ENCODE measurements at regions not wholly inside any gene's neighbourhood (a gene's known extent, or its start where the extent isn't known, plus 50 kb on each side); places are given as distances from the start of the nearest gene placed in this dataset.
A peak's percentile ranks its signal among the peaks of the same experiment; 100 is the strongest.
"Not testable (repeated sequence)": the region's sequence is repeated elsewhere in the genome, so short reads cannot be mapped to it uniquely, and the experiment has no call there.

DNA sequence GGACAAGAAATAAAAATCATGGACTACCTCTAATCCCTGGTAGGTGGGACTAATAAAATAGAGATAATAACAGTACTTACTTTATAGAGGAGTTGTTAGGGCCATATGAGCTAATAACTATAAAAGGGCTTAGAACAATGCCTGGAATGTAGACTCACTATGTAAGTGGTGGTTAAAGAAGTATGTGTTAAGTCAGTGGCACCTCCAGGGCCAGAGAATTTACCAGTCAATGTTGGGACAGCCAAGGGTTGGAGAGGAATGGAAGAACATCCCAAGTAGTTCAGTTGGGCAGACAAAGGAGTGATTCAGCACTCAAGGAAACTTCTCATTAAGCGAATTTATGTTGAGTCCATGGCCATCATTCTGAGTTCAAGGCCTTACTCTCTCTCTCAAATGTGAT, 116.8 kb downstream of the OTOR start:
- DNase-seq = no peak

GRCh38 chr20:16865406-16865805, 117.2 kb downstream of the OTOR start:
- DNase-seq = no peak

GRCh38 chr20:16873124-16873523, 125.0 kb downstream of the OTOR start:
- DNase-seq = not testable (repeated sequence)

DNA sequence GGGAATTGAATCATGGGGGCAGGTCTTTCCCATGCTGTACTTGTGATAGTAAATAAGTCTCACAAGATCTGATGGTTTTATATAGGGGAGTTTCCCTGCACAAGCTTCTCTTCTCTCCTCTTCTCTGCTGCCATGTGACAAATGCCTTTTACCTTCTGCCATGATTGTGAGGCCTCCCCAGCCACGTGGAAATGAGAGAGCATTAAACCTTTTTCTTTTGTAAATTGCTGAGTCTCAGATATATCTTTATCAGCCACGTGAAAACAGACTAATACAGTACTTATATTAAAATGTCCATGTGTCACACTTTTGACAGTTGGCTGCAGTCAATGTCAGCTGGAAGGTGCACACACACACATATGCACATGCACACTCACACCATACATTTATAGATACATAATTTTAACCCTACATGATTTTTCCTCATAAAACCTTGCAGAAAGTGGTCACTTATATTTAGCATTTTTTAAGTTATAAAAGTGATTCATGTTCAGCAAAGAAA, 128.9 kb downstream of the OTOR start:
- no peak for DNase-seq

DNA sequence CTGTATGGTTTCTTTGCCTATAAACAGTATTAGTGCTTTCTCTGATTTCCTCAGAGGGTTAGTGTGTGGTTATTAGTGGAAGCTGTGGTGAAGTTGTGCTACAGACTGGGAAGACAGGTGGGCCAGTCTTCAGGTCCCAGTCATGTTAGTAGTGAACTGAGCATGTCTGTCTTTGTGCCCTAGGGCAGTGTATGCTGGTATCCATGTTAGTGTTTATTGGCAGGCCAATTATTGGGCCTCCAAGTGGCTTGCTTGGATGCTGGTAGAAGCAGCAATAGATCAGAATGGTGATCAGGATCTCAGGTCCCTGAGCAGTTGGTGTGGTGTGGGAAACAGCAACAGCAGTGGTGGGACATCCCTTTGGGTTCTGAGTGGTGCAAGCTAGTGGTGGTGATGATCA, 137.6 kb downstream of the OTOR start:
- DNase-seq = no peak

GRCh38 chr20:16898433-16898832, 150.3 kb downstream of the OTOR start:
- no peak for DNase-seq

DNA sequence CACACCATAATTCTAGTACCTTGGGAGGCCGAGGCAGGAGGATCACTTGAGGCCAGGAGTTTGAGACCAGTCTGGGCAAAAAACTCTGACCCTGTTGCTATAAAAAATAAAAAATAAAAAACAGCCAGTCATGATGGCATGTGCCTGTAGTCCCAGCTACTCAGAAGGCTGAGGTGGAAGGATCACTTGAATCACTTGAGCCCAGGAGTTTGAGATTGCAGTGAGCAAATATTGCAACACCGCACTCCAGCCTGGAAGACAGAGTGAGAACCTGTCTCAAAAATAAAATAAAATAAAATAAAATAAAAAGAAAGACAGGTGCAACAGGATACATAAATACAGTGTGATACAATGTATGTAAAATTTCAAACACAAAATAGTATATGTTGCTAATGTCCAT, 154.5 kb downstream of the OTOR start:
- DNase-seq = no peak

DNA sequence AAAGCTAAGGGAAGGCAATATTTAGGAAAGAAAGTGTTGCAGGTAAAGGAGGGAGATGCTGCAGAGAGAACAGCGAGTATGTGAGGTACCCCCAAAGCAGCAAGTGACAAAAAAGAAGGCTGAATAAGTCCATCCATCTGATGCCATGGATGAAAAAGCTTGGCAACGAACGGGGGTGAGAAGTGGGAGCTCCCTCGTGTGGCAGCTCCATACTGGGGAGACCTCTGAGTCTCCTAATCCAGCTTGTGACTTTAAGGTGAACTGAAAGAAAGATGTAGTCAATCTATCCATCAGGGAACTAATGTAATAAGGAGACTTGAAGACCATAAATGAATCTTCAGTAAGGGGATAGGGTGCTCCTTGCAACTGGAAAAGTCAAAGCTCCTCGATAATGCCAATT, 156.6 kb downstream of the OTOR start:
- DNase-seq = no peak

DNA sequence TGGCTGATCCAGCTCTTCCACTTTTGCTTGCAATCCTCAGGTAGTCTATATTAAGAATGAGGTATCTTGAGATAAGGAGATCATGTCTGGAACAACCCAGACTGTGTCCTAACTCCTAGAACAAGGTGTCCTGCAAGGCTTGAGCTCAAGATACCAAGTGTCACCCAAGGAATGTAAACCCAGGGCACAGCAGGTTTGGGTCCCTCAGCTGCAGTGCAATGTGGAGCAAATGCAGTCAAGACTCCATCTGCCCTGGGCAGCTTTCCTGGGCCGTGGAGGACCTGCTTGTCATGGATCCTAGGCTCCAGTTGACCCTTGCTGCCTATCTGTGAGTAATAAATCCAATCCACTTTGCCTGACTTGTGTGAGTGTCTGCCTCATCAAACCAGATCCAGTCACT, 166.1 kb downstream of the OTOR start:
- no peak for DNase-seq

GRCh38 chr20:16916165-16916564, 168.0 kb downstream of the OTOR start:
- DNase-seq = no peak

- DNase-seq = peak; percentile 25
Measured at GRCh38 chr20:16917636-16918035, 169.5 kb downstream of the OTOR start.

- DNase-seq = no peak
Measured at GRCh38 chr20:16918366-16918765, 170.2 kb downstream of the OTOR start.

- DNase-seq = no peak
Measured at GRCh38 chr20:16919841-16920240, 171.7 kb downstream of the OTOR start.

DNA sequence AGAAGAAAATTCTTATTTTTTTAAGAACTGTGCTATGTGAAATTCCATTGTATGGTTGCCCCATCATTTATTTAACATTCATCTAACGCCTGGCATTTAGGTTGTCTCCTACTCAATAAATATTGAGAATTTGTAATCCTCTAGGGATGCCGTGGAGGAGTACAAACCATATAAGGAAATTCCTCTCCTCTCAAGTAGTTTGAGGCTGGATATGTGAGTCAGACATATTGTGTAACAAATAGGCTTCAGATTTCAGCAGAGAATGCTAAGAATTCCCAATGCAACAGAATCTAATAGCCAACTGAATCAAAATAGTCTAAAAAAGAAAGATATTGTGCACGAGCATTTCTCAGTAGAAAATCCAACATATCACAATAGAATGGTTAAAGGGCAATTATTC, 174.7 kb downstream of the OTOR start:
- no peak for DNase-seq

- DNase-seq = no peak
Measured at GRCh38 chr20:16926626-16927430, 178.7 kb downstream of the OTOR start.

DNA sequence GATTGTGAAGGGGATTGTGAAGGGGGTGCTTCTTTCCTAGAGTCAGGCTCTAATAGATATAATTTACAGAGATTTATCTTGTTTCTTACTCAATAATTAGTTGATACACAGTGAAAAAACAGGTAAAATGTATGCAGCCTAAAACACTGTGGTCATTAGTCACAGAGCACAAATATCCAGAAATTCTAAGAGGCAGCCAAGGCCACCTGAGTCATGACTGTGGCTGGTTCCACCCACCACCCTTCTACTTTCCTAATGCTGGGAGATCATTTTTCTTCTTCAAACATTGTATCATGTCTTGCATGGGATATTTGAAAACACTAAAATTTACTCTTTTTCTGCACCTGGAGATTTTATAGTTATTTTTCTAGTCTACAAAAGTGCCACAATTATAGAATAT, 181.6 kb downstream of the OTOR start:
- no peak for DNase-seq

- no peak for DNase-seq
Measured at GRCh38 chr20:16930656-16931055, 182.5 kb downstream of the OTOR start.

- no peak for DNase-seq
Measured at GRCh38 chr20:16939051-16939450, 190.9 kb downstream of the OTOR start.

- DNase-seq = no peak
Measured at GRCh38 chr20:16940701-16941100, 192.5 kb downstream of the OTOR start.

DNA sequence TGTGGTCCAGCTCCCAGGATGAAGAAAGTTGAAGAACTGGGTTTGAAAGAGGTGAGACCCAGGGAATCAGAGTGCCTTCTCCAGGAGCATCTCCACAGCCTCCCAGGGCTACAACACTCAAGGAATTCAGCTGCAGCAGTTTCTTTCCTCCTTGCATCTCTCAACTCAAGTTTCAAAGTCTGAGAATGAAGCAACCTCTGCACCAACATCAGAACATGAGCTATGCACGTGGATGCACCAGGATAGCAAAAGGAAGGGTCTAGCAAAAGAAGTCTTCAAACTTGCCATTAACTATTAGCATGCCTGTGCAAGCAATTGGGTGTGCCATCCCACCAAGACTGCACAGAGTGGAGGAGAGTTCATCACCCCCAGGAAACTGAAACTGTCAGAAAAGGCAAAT, 193.9 kb downstream of the OTOR start:
- no peak for DNase-seq

DNA sequence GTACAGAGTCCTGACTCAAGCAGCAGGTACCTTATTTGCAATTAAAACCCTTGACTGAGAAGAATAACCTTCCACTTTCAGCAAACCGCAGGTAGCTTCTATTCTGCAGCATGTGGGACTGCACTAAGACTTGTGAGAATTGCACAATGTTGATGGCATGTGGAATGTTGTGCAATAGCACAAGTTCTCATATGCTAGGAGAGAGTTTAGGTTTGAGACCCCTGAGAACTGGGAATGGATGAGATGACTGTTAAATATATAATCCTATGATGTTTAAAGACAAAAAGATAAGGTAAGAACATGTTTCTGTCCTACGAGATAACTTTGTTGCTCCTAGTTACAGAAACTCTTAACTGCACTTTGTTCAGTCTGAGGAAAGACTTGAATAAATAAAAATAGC, 194.6 kb downstream of the OTOR start:
- no peak for DNase-seq

DNA sequence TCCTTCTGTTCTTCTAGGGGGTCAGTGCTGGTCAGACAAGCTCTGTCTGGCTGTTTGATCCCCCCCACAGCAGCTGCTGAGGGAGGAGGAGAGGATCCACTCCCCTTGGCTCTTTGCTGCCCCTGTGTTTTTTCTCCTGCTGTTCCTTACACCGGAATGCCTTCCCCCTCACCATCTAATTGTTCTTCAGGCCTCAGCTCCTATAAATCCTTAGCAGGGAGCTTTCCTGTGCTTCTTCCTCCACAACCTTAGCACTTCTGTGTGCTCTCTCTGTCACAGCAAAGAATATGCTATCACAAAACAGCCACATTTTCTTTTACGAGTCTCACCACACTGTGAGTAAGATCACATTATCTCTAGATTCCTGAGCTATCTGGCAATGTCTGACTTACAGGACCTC, 196.6 kb downstream of the OTOR start:
- DNase-seq = no peak

DNA sequence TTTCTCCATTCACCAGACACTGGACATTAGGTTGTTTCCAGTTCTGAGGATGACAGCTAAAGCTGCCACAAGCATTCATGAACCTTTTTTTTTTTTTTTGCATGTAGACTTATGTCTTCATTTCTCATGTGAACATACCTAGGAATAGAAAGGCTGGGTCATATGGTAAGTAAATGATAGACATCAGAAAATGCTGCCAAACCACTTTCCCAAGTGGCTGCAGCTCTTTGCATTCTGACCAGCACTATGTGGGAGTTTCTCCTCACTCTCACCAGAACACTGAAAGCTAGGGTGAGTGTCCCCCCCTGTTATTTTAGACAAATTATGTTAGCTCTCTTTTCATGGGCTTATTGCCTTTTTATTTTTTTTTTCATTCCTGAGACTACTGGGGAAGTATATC, 197.5 kb downstream of the OTOR start:
- no peak for DNase-seq

DNA sequence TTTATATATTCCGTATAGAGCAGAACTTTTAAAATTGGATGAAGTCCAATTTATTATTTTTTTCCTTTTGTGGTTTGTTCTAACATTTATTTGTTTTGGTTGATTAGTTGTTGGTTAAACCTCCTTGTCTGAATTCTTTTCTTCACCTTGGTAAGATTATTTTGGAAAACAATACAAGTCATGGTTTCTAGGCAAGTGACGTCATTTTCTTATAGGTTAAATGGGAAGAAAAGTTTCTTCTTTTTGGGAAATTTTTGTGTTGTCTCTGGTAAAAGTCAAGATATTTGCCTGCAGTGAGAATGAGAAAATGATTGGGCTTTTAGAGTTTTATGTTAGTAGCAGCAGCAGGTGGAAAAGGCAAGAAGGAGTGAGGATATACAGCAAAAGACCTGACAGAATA, 197.9 kb downstream of the OTOR start:
- no peak for DNase-seq

- DNase-seq = no peak
Measured at GRCh38 chr20:16947479-16947878, 199.3 kb downstream of the OTOR start.

All from NCI-H510A (cell line).